ENCODE measurements at regions not wholly inside any gene's neighbourhood (a gene's known extent, or its start where the extent isn't known, plus 50 kb on each side); places are given as distances from the start of the nearest gene placed in this dataset.

DNA sequence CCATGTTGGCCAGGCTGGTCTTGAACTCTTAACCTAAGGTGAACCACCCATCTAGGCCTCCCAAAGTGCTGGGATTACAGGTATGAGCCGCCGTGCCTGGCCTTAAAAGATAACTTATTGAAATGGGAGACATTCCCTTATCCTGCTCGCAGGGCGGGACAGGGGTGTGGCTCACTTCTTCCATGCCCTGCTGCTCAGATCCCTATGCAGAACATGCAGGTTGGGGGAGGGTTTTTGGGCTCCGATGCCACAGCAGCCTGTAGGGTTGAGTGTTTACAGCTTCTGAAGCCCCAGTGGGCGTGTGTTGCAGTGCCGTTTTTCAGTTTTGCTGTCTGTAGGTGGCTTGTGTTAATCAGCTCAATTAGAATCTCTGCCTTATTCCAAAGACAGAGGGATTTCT lies 108.0 kb upstream of the BRINP1 start:
- no peak overlapping the region for H3K4me3 ChIP-seq (ENCODE audit: low read depth in 2 of 2, low read length in 2 of 2)
- BruUV-seq (replicated peaks): no TSS peak
- in situ Hi-C loops (cut with HindIII; ENCODE audit: low pct_unique_long_range_greater_than_20kb, low sequenced_read_pairs): no loop called here
- no peaks in the 10 kb centered on the region for H3K9me3 ChIP-seq (ENCODE audit: control insufficient read depth, insufficient read depth, low read depth, low read length)
- TF ChIP-seq, protein P1, sequence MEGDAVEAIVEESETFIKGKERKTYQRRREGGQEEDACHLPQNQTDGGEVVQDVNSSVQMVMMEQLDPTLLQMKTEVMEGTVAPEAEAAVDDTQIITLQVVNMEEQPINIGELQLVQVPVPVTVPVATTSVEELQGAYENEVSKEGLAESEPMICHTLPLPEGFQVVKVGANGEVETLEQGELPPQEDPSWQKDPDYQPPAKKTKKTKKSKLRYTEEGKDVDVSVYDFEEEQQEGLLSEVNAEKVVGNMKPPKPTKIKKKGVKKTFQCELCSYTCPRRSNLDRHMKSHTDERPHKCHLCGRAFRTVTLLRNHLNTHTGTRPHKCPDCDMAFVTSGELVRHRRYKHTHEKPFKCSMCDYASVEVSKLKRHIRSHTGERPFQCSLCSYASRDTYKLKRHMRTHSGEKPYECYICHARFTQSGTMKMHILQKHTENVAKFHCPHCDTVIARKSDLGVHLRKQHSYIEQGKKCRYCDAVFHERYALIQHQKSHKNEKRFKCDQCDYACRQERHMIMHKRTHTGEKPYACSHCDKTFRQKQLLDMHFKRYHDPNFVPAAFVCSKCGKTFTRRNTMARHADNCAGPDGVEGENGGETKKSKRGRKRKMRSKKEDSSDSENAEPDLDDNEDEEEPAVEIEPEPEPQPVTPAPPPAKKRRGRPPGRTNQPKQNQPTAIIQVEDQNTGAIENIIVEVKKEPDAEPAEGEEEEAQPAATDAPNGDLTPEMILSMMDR (IDR thresholded peaks at IDR 0.05): no peak
- TF ChIP-seq SIN3A (IDR thresholded peaks at IDR 0.05; ENCODE audit: borderline replicate concordance, insufficient read depth, low read depth, low read length) (no peak), TCF7L2 (IDR thresholded peaks at IDR 0.05; ENCODE audit: low read depth, low read length) (no peak), POLR2AphosphoS5 (IDR thresholded peaks at IDR 0.05; ENCODE audit: low read depth, low read length) (no peak)
- TF ChIP-seq, protein P2, sequence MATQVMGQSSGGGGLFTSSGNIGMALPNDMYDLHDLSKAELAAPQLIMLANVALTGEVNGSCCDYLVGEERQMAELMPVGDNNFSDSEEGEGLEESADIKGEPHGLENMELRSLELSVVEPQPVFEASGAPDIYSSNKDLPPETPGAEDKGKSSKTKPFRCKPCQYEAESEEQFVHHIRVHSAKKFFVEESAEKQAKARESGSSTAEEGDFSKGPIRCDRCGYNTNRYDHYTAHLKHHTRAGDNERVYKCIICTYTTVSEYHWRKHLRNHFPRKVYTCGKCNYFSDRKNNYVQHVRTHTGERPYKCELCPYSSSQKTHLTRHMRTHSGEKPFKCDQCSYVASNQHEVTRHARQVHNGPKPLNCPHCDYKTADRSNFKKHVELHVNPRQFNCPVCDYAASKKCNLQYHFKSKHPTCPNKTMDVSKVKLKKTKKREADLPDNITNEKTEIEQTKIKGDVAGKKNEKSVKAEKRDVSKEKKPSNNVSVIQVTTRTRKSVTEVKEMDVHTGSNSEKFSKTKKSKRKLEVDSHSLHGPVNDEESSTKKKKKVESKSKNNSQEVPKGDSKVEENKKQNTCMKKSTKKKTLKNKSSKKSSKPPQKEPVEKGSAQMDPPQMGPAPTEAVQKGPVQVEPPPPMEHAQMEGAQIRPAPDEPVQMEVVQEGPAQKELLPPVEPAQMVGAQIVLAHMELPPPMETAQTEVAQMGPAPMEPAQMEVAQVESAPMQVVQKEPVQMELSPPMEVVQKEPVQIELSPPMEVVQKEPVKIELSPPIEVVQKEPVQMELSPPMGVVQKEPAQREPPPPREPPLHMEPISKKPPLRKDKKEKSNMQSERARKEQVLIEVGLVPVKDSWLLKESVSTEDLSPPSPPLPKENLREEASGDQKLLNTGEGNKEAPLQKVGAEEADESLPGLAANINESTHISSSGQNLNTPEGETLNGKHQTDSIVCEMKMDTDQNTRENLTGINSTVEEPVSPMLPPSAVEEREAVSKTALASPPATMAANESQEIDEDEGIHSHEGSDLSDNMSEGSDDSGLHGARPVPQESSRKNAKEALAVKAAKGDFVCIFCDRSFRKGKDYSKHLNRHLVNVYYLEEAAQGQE (IDR thresholded peaks at IDR 0.05; ENCODE audit: insufficient read depth in 1 of 2, low read depth in 2 of 2, low read length in 1 of 2): no peak
- H3K27me3 ChIP-seq (ENCODE audit: control insufficient read depth, insufficient read depth, low read length): no peaks in the 10 kb centered on the region
- H3K4me1 ChIP-seq (ENCODE audit: control insufficient read depth, insufficient read depth, low read length): no peaks in the 10 kb centered on the region
- ATAC-seq (no peak), DNase-seq (ENCODE audit: low read depth, low spot score) (no peak)
- no peaks in the 10 kb centered on the region for H3K36me3 ChIP-seq (ENCODE audit: control insufficient read depth, insufficient read depth, low read length)
- intact Hi-C loops (cut with micrococcal nuclease; ENCODE audit: unreplicated experiment): no loop called here
- no peak overlapping the region for H3K27ac ChIP-seq (ENCODE audit: low read length)
- POLR2A ChIA-PET: no interaction called here
- CTCF ChIA-PET: no interaction called here

DNA sequence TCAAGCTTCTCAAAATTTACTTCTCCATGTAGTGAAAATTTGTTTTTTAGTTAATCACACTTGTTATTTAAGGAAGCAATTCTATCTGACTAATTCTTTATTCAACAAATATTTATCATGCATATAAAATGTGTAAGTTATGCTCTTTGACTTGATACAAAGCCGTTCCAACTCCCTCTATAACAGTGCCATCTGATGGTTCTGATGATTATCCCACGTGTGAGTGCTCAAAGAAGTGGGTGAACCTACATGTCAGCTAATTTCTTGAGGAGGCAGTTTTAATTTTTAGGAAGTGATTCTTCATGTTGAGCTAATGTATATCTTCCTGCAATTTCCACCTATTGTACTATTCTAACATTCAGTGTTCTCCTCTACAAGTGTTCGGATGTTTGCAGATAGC lies 88.8 kb upstream of the BRINP1 start:
- Histone ChIP-seq H3K9me3 (ENCODE audit: control insufficient read depth, insufficient read depth, low read depth, low read length) (no peaks in the 10 kb centered on the region), H3K27me3 (ENCODE audit: control insufficient read depth, insufficient read depth, low read length) (no peaks in the 10 kb centered on the region), H3K27ac (ENCODE audit: low read length) (no peak overlapping the region), H3K4me1 (ENCODE audit: control insufficient read depth, insufficient read depth, low read length) (no peaks in the 10 kb centered on the region), H3K36me3 (ENCODE audit: control insufficient read depth, insufficient read depth, low read length) (no peaks in the 10 kb centered on the region), H3K4me3 (ENCODE audit: low read depth in 2 of 2, low read length in 2 of 2) (no peak overlapping the region)
- BruUV-seq (replicated peaks): no TSS peak
- in situ Hi-C loops (cut with HindIII; ENCODE audit: low pct_unique_long_range_greater_than_20kb, low sequenced_read_pairs) (no loop called here), intact Hi-C loops (cut with micrococcal nuclease; ENCODE audit: unreplicated experiment) (no loop called here)
- DNase-seq (ENCODE audit: low read depth, low spot score): no peak
- no peak for ATAC-seq
- POLR2A ChIA-PET: no interaction called here
- CTCF ChIA-PET: no interaction called here
- TF ChIP-seq SIN3A (IDR thresholded peaks at IDR 0.05; ENCODE audit: borderline replicate concordance, insufficient read depth, low read depth, low read length): no peak
- TF ChIP-seq, protein P2 (IDR thresholded peaks at IDR 0.05; ENCODE audit: insufficient read depth in 1 of 2, low read depth in 2 of 2, low read length in 1 of 2): no peak
- TF ChIP-seq POLR2AphosphoS5 (IDR thresholded peaks at IDR 0.05; ENCODE audit: low read depth, low read length): no peak
- TF ChIP-seq, protein P1 (IDR thresholded peaks at IDR 0.05): no peak
- TF ChIP-seq TCF7L2 (IDR thresholded peaks at IDR 0.05; ENCODE audit: low read depth, low read length): no peak
